GM23338 (cell line): ENCODE measurements at regions not wholly inside any gene's neighbourhood (a gene's known extent, or its start where the extent isn't known, plus 50 kb on each side); places are given as distances from the start of the nearest gene placed in this dataset.

Experiments
- ATAC-seq: fragments of 200-7000 bp; cut with Tn5 transposase; 3 replicates; pipeline ENCODE4 v1.9.1; 2020
- DNase-seq: peaks from one replicate; pipeline ENCODE4 v3.0.0-alpha.2; 2015; ENCODE audit warnings: low spot score
- H2AFZ ChIP-seq: fragments of 200-600 bp; sonication (generic); 2 replicates; pipeline ENCODE4 v1.8.0; 2016; ENCODE audit warnings: antibody characterized with exemption, mild to moderate bottlenecking, moderate library complexity
- H3F3A ChIP-seq: fragments of 200-600 bp; sonication (generic); replicated peaks from 2 replicates; pipeline ENCODE4 v1.8.0; 2017; ENCODE audit warnings: antibody characterized with exemption, mixed run types, low read depth
- H3K27ac ChIP-seq: fragments of 200-600 bp; sonication (generic); 2 replicates; pipeline ENCODE4 v1.6.1; 2016; ENCODE audit warnings: low read depth
- H3K27me3 ChIP-seq: fragments of 200-600 bp; sonication (generic); 2 replicates; pipeline ENCODE4 v1.8.0; 2016; ENCODE audit warnings: mild to moderate bottlenecking, mixed run types, moderate library complexity; ENCODE audit not compliant: insufficient read depth
- H3K36me3 ChIP-seq: fragments of 200-600 bp; sonication (generic); 2 replicates; pipeline ENCODE4 v1.8.0; 2016; ENCODE audit warnings: mild to moderate bottlenecking; ENCODE audit not compliant: insufficient read depth
- H3K4me1 ChIP-seq: fragments of 200-600 bp; sonication (generic); 2 replicates; pipeline ENCODE4 v1.8.0; 2016; ENCODE audit warnings: mild to moderate bottlenecking, moderate library complexity; ENCODE audit not compliant: insufficient read depth
- H3K4me2 ChIP-seq: fragments of 200-600 bp; sonication (generic); 2 replicates; pipeline ENCODE4 v1.7.1; 2017; ENCODE audit warnings: mixed run types
- H3K4me3 ChIP-seq: fragments of 200-600 bp; sonication (generic); 2 replicates; pipeline ENCODE4 v1.6.1; 2016; ENCODE audit warnings: mixed run types
- H3K79me2 ChIP-seq: fragments of 200-600 bp; sonication (generic); replicated peaks from 2 replicates; pipeline ENCODE4 v1.8.0; 2017; ENCODE audit warnings: mild to moderate bottlenecking; ENCODE audit not compliant: insufficient read depth
- H3K9me2 ChIP-seq: fragments of 200-600 bp; sonication (generic); 2 replicates; pipeline ENCODE4 v1.8.0; 2017; ENCODE audit not compliant: insufficient read depth
- H4K20me1 ChIP-seq: fragments of 200-600 bp; sonication (generic); replicated peaks from 2 replicates; pipeline ENCODE4 v1.8.0; 2017; ENCODE audit warnings: mild to moderate bottlenecking; ENCODE audit not compliant: insufficient read depth
- H3K27ac Mint-ChIP-seq: 2 replicates; pipeline ENCODE4 v1.8.0; 2020; ENCODE audit warnings: inconsistent platforms, mild to moderate bottlenecking, moderate library complexity, mixed read lengths
- H3K27me3 Mint-ChIP-seq: 3 replicates; pipeline ENCODE4 v1.8.0; 2022; ENCODE audit warnings: low read depth, mild to moderate bottlenecking, moderate library complexity, mixed read lengths, inconsistent platforms; ENCODE audit not compliant: insufficient read depth, poor library complexity
- H3K36me3 Mint-ChIP-seq: 3 replicates; pipeline ENCODE4 v1.8.0; 2021; ENCODE audit warnings: low read depth, mild to moderate bottlenecking, inconsistent platforms, moderate library complexity, mixed read lengths
- H3K4me1 Mint-ChIP-seq: 3 replicates; pipeline ENCODE4 v1.8.0; 2020; ENCODE audit warnings: mild to moderate bottlenecking, inconsistent platforms, mixed read lengths
- H3K4me3 Mint-ChIP-seq: 3 replicates; pipeline ENCODE4 v1.8.0; 2021; ENCODE audit warnings: moderate library complexity, mild to moderate bottlenecking, inconsistent platforms, mixed read lengths
- H3K9me3 Mint-ChIP-seq: 3 replicates; pipeline ENCODE4 v1.8.0; 2020; ENCODE audit warnings: moderate library complexity, mild to moderate bottlenecking, inconsistent platforms, mixed read lengths
- CREB1 ChIP-seq: fragments of 250-450 bp; sonication (Bioruptor Pico); IDR thresholded peaks from 2 replicates; pipeline ENCODE4 v1.5.0; 2020; ENCODE audit warnings: low read depth, mild to moderate bottlenecking, moderate library complexity
- CTCF ChIP-seq, 2 experiments: fragments of 200-600 bp in 1 of 2; sonication (generic) in 1 of 2; conservative IDR thresholded peaks; 2 replicates each; pipeline versions ENCODE4 v1.5.1 to v1.6.1; 2016 to 2017; ENCODE audit warnings: antibody characterized with exemption in 2 of 2, low read depth in 2 of 2, mild to moderate bottlenecking in 2 of 2, moderate library complexity in 1 of 2
- EZH2 ChIP-seq: fragments of 200-600 bp; sonication (generic); IDR thresholded peaks from one replicate; pipeline ENCODE4 v1.8.0; 2017; ENCODE audit warnings: antibody characterized with exemption, mild to moderate bottlenecking, low read depth; ENCODE audit not compliant: unreplicated experiment
- JUNB ChIP-seq: IDR thresholded peaks from one replicate; pipeline ENCODE4 v1.6.1; 2016; ENCODE audit warnings: antibody characterized with exemption; ENCODE audit not compliant: unreplicated experiment
- NANOG ChIP-seq: IDR thresholded peaks from 2 replicates; pipeline ENCODE4 v1.6.1; 2016; ENCODE audit warnings: antibody characterized with exemption, borderline replicate concordance
- POLR2AphosphoS5 ChIP-seq: IDR thresholded peaks from 2 replicates; pipeline ENCODE4 v1.6.1; 2016; ENCODE audit warnings: antibody characterized with exemption, low read depth
- STAT1 ChIP-seq: IDR thresholded peaks from one replicate; pipeline ENCODE4 v1.6.1; 2016; ENCODE audit warnings: antibody characterized with exemption; ENCODE audit not compliant: unreplicated experiment
- ZNF114 ChIP-seq: fragments of 250-450 bp; sonication (Bioruptor Pico); IDR thresholded peaks from 2 replicates; pipeline ENCODE4 v1.5.0; 2020; ENCODE audit warnings: mild to moderate bottlenecking, moderate library complexity
- ZNF331 ChIP-seq: fragments of 250-450 bp; sonication (Bioruptor Pico); IDR thresholded peaks from 2 replicates; pipeline ENCODE4 v1.5.0; 2020; ENCODE audit warnings: low read depth, mild to moderate bottlenecking, moderate library complexity
- TF ChIP-seq, protein P1 (sequence below): IDR thresholded peaks from one replicate; pipeline ENCODE4 v1.6.1; 2018; ENCODE audit warnings: antibody characterized with exemption; ENCODE audit not compliant: unreplicated experiment
- TF ChIP-seq, protein P2 (sequence below): IDR thresholded peaks from 2 replicates; pipeline ENCODE4 v1.6.1; 2016; ENCODE audit warnings: antibody characterized with exemption

DNA sequence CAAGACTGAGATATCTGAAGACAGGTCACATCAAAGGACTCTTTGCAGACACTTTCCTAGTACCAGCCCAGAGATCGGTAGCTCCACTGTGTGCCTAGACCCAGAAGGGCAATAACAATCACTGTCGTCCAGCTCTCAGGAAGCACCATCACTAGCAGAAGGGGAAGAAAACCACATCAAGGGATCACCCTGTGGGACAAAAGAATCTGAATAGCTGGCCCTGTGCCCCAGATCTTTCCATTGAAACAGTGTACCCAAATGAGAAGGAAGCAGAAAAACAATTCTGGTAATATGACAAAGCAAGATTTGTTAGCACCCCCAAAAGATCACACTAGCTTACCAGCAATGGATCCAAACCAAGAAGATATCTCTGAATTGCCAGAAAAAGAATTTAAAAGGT is 404.4 kb upstream of the NECTIN3 start:
- H3K9me3 Mint-ChIP-seq, result peaks cover 53% of the 10 kb centered on the region

More for the DNA sequence above, 404.4 kb upstream of the NECTIN3 start:
- Histone ChIP-seq H3K4me2 (no peak overlapping the region), H3K9me2 (peaks cover 13% of the 10 kb centered on the region; the same call in 1 of the 2 replicates), H2AFZ (no peak overlapping the region), H3K4me3 (no peak overlapping the region), H3K79me2 (no peaks in the 10 kb centered on the region), H4K20me1 (no peaks in the 10 kb centered on the region), H3K27ac (no peak overlapping the region), H3K4me1 (no peaks in the 10 kb centered on the region), H3F3A (no peaks in the 10 kb centered on the region), H3K36me3 (peaks cover 7% of the 10 kb centered on the region), H3K27me3 (no peaks in the 10 kb centered on the region)
- ATAC-seq (no peak), DNase-seq (no peak)
- H3K4me3 Mint-ChIP-seq, result no peak overlapping the region
- peaks cover 68% of the 10 kb centered on the region for H3K36me3 Mint-ChIP-seq
- no peak overlapping the region for H3K27ac Mint-ChIP-seq
- no peak for TF ChIP-seq CTCF (conservative IDR thresholded peaks at IDR 0.05; ENCODE audit: low read depth in 2 of 2)
- TF ChIP-seq ZNF331 (CRISPR knock-in tag), result no peak
- TF ChIP-seq, protein P1, sequence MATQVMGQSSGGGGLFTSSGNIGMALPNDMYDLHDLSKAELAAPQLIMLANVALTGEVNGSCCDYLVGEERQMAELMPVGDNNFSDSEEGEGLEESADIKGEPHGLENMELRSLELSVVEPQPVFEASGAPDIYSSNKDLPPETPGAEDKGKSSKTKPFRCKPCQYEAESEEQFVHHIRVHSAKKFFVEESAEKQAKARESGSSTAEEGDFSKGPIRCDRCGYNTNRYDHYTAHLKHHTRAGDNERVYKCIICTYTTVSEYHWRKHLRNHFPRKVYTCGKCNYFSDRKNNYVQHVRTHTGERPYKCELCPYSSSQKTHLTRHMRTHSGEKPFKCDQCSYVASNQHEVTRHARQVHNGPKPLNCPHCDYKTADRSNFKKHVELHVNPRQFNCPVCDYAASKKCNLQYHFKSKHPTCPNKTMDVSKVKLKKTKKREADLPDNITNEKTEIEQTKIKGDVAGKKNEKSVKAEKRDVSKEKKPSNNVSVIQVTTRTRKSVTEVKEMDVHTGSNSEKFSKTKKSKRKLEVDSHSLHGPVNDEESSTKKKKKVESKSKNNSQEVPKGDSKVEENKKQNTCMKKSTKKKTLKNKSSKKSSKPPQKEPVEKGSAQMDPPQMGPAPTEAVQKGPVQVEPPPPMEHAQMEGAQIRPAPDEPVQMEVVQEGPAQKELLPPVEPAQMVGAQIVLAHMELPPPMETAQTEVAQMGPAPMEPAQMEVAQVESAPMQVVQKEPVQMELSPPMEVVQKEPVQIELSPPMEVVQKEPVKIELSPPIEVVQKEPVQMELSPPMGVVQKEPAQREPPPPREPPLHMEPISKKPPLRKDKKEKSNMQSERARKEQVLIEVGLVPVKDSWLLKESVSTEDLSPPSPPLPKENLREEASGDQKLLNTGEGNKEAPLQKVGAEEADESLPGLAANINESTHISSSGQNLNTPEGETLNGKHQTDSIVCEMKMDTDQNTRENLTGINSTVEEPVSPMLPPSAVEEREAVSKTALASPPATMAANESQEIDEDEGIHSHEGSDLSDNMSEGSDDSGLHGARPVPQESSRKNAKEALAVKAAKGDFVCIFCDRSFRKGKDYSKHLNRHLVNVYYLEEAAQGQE, result no peak
- TF ChIP-seq NANOG, result no peak
- TF ChIP-seq, protein P2, sequence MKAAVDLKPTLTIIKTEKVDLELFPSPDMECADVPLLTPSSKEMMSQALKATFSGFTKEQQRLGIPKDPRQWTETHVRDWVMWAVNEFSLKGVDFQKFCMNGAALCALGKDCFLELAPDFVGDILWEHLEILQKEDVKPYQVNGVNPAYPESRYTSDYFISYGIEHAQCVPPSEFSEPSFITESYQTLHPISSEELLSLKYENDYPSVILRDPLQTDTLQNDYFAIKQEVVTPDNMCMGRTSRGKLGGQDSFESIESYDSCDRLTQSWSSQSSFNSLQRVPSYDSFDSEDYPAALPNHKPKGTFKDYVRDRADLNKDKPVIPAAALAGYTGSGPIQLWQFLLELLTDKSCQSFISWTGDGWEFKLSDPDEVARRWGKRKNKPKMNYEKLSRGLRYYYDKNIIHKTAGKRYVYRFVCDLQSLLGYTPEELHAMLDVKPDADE, result no peak
- TF ChIP-seq EZH2, result no peak
- TF ChIP-seq POLR2AphosphoS5, result no peak
- no peak for TF ChIP-seq ZNF114
- no peak for TF ChIP-seq CREB1
- TF ChIP-seq STAT1, result no peak
- TF ChIP-seq JUNB, result no peak
- peaks cover 4% of the 10 kb centered on the region for H3K27me3 Mint-ChIP-seq
- H3K4me1 Mint-ChIP-seq, result no peaks in the 10 kb centered on the region
